D721Med (cell line): ENCODE measurements at regions not wholly inside any gene's neighbourhood (a gene's known extent, or its start where the extent isn't known, plus 50 kb on each side); places are given as distances from the start of the nearest gene placed in this dataset.
"Not testable (repeated sequence)": the region's sequence is repeated elsewhere in the genome, so short reads cannot be mapped to it uniquely, and the experiment has no call there.

Experiments
- DNase-seq: peaks from one replicate; pipeline ENCODE4 v3.0.0; 2011; ENCODE audit warnings: low spot score; ENCODE audit not compliant: insufficient read length
- FAIRE-seq: peaks from 2 replicates; lab custom pipeline; 2011; peaks lifted over from hg19 to GRCh38; lab: Jason Lieb, UNC
- TF ChIP-seq, protein P1 (sequence below): IDR thresholded peaks from 2 replicates; pipeline ENCODE4 v1.5.1; 2012; ENCODE audit warnings: mild to moderate bottlenecking, control low read depth; ENCODE audit not compliant: insufficient read depth; ENCODE audit errors: missing control alignments

GRCh38 chr14:43665570-43666267, 841.4 kb downstream of the FSCB start:
- DNase-seq (no peak), FAIRE-seq (no peak)
- TF ChIP-seq, protein P1, sequence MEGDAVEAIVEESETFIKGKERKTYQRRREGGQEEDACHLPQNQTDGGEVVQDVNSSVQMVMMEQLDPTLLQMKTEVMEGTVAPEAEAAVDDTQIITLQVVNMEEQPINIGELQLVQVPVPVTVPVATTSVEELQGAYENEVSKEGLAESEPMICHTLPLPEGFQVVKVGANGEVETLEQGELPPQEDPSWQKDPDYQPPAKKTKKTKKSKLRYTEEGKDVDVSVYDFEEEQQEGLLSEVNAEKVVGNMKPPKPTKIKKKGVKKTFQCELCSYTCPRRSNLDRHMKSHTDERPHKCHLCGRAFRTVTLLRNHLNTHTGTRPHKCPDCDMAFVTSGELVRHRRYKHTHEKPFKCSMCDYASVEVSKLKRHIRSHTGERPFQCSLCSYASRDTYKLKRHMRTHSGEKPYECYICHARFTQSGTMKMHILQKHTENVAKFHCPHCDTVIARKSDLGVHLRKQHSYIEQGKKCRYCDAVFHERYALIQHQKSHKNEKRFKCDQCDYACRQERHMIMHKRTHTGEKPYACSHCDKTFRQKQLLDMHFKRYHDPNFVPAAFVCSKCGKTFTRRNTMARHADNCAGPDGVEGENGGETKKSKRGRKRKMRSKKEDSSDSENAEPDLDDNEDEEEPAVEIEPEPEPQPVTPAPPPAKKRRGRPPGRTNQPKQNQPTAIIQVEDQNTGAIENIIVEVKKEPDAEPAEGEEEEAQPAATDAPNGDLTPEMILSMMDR: no peak

GRCh38 chr14:43655194-43655593, 851.9 kb downstream of the FSCB start:
- not testable (repeated sequence) for FAIRE-seq, DNase-seq

DNA sequence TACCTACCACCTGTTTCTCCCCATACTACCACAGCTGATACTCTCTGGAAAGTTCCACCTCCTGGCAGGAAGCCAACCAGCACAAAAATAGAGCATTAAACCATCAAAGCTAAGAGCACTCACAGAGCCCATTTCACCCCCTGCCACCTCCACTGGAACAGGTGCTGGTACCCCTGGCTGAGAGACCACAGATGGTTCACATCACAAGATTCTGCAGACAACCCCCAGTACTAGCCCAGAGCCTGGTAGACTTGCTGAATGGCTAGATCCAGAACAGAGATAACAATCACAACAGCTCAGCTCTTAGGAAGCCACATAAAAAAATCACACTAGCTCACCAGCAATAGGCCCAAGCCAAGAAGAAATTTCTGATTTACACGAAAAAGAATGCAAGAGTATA, 855.2 kb downstream of the FSCB start:
- DNase-seq (no peak), FAIRE-seq (no peak)
- TF ChIP-seq, protein P1: no peak

GRCh38 chr14:43651185-43651787, 855.8 kb downstream of the FSCB start:
- DNase-seq (no peak), FAIRE-seq (no peak)
- TF ChIP-seq, protein P1: no peak

- DNase-seq: no peak
- no peak for FAIRE-seq
- TF ChIP-seq, protein P1: no peak
Measured at GRCh38 chr14:43649508-43649907, 857.6 kb downstream of the FSCB start.

GRCh38 chr14:43647302-43647701, 859.8 kb downstream of the FSCB start:
- DNase-seq: no peak
- FAIRE-seq: no peak
- TF ChIP-seq, protein P1: no peak

- DNase-seq (no peak), FAIRE-seq (no peak)
- TF ChIP-seq, protein P1: no peak
Measured at GRCh38 chr14:43640718-43641267, 866.3 kb downstream of the FSCB start.
